ENCODE measurements at regions not wholly inside any gene's neighbourhood (a gene's known extent, or its start where the extent isn't known, plus 50 kb on each side); places are given as distances from the start of the nearest gene placed in this dataset.

- TF ChIP-seq, protein P1, sequence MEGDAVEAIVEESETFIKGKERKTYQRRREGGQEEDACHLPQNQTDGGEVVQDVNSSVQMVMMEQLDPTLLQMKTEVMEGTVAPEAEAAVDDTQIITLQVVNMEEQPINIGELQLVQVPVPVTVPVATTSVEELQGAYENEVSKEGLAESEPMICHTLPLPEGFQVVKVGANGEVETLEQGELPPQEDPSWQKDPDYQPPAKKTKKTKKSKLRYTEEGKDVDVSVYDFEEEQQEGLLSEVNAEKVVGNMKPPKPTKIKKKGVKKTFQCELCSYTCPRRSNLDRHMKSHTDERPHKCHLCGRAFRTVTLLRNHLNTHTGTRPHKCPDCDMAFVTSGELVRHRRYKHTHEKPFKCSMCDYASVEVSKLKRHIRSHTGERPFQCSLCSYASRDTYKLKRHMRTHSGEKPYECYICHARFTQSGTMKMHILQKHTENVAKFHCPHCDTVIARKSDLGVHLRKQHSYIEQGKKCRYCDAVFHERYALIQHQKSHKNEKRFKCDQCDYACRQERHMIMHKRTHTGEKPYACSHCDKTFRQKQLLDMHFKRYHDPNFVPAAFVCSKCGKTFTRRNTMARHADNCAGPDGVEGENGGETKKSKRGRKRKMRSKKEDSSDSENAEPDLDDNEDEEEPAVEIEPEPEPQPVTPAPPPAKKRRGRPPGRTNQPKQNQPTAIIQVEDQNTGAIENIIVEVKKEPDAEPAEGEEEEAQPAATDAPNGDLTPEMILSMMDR (IDR thresholded peaks at IDR 0.05), result no peak
- TF ChIP-seq POLR2A (IDR thresholded peaks at IDR 0.05), result no peak
Measured at GRCh38 chr18:40387130-40387787, 1567.8 kb upstream of the PIK3C3 start.
